Ascending aorta (tissue), 2 donors: ENCODE measurements at regions not wholly inside any gene's neighbourhood (a gene's known extent, or its start where the extent isn't known, plus 50 kb on each side); places are given as distances from the start of the nearest gene placed in this dataset.

Source experiments
- DNase-seq, 2 donors: peaks; one replicate each; pipeline ENCODE4 v3.0.0-alpha.2; 2019; ENCODE audit warnings: low spot score in 2 of 2
- H3K27ac ChIP-seq, 2 donors: fragments of 200-600 bp; sonication (generic); one replicate each; pipeline ENCODE4 v1.5.1; 2016 to 2017; ENCODE audit warnings: mild to moderate bottlenecking in 1 of 2
- H3K27me3 ChIP-seq: fragments of 200-600 bp; sonication (generic); one replicate; pipeline ENCODE4 v1.5.1; 2017
- H3K36me3 ChIP-seq, 2 donors: fragments of 200-600 bp; sonication (generic); one replicate each; pipeline ENCODE4 v1.5.1; 2016
- H3K4me1 ChIP-seq, 2 donors: fragments of 200-600 bp; sonication (generic); one replicate each; pipeline ENCODE4 v1.5.1; 2016 to 2017; ENCODE audit warnings: mild to moderate bottlenecking in 1 of 2
- H3K4me3 ChIP-seq, 2 donors: fragments of 200-600 bp; sonication (generic); one replicate each; pipeline ENCODE4 v1.5.1; 2016 to 2017; ENCODE audit warnings: mild to moderate bottlenecking in 1 of 2
- H3K9me3 ChIP-seq, 2 donors: fragments of 200-600 bp; sonication (generic); one replicate each; pipeline ENCODE4 v1.5.1; 2016
- intact Hi-C: fragments of 100-400 bp; cut with DNase I; formaldehyde crosslinking; loops from one replicate; pipeline ENCODE4 v1.15.1; 2023
- TF ChIP-seq, protein P1 (sequence below), 3 experiments: fragments of 200-600 bp in 2 of 3; fragments of 450-650 bp in 1 of 3; sonication (generic) in 2 of 3; IDR thresholded peaks; one replicate each; pipeline ENCODE4 v1.5.1; 2016 to 2019; ENCODE audit warnings: antibody characterized with exemption in 3 of 3, mild to moderate bottlenecking in 1 of 3, moderate library complexity in 1 of 3

DNA sequence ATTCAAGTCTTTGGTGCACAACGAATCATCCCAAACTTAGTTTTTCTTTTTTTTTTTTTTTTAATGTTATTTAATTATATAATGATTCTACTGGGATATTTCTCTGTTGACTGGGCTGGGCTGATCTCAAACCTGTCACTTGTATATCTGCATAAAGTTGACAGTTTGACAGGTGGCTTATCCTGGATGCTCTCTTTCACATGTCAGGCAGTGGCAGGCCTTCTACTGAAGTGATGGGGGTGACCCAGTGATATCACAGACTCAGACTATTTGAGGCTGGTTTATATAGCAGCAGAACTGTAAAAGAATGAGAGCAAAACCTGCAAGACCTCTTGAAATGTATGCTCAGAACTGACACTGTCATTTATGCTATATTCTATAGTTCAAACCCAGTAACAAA lies 1813.5 kb upstream of the CDH6 start:
- no peaks in the 10 kb centered on the region for H3K9me3 ChIP-seq
- no peaks in the 10 kb centered on the region for H3K36me3 ChIP-seq
- H3K27me3 ChIP-seq = no peaks in the 10 kb centered on the region
- intact Hi-C loops = no loop called here
- no peaks in the 10 kb centered on the region for H3K4me1 ChIP-seq
- DNase-seq = no peak
- no peak overlapping the region for H3K4me3 ChIP-seq
- TF ChIP-seq, protein P1, sequence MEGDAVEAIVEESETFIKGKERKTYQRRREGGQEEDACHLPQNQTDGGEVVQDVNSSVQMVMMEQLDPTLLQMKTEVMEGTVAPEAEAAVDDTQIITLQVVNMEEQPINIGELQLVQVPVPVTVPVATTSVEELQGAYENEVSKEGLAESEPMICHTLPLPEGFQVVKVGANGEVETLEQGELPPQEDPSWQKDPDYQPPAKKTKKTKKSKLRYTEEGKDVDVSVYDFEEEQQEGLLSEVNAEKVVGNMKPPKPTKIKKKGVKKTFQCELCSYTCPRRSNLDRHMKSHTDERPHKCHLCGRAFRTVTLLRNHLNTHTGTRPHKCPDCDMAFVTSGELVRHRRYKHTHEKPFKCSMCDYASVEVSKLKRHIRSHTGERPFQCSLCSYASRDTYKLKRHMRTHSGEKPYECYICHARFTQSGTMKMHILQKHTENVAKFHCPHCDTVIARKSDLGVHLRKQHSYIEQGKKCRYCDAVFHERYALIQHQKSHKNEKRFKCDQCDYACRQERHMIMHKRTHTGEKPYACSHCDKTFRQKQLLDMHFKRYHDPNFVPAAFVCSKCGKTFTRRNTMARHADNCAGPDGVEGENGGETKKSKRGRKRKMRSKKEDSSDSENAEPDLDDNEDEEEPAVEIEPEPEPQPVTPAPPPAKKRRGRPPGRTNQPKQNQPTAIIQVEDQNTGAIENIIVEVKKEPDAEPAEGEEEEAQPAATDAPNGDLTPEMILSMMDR (IDR thresholded peaks at IDR 0.05) = no peak
- H3K27ac ChIP-seq = no peak overlapping the region

DNA sequence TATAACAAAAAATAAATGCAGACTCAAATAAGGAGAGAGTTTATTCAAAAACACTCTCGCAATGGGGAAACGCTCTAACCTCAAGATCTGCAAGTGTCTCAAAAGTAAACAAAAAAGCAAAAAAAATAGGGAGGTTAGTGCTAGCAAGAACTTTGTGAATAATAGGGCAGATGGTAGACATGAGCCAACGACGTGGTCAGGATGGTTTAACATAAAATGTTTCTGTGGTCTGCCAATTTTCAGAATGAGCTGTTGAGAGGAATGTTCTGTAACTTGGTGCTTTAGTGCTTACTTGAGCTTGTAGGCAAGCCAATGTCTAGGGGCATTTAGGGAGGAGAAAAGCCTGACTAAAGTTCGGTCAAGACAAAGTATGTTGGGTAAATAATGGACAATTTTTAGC lies 1813.9 kb upstream of the CDH6 start:
- Histone ChIP-seq H3K4me1 (no peaks in the 10 kb centered on the region), H3K4me3 (no peak overlapping the region), H3K9me3 (no peaks in the 10 kb centered on the region), H3K36me3 (no peaks in the 10 kb centered on the region), H3K27ac (no peak overlapping the region), H3K27me3 (no peaks in the 10 kb centered on the region)
- DNase-seq = no peak
- TF ChIP-seq, protein P1 (IDR thresholded peaks at IDR 0.05) = no peak
- intact Hi-C loops = no loop called here

DNA sequence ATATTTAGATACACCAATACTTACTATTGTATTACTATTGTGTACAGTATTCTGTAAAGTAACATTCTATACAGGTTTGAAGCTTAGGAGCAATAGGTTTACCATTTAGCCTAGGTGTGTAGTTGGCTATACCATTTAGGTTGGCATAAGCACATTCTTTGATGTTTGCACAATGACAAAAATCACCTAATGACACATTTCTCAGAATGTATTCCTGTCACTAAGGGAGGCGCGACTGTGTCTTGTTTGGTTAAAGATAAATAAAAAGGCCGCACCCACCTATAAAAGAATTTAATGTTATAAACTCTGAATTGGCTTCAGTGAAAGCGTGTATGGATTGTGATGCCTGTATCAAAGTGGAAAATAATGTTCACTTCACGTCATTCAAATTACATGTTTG lies 1815.4 kb upstream of the CDH6 start:
- Histone ChIP-seq H3K9me3 (no peaks in the 10 kb centered on the region), H3K27me3 (no peaks in the 10 kb centered on the region), H3K36me3 (no peaks in the 10 kb centered on the region), H3K27ac (no peak overlapping the region), H3K4me1 (no peaks in the 10 kb centered on the region), H3K4me3 (no peak overlapping the region)
- DNase-seq = no peak
- intact Hi-C loops = no loop called here
- TF ChIP-seq, protein P1 (IDR thresholded peaks at IDR 0.05) = no peak

DNA sequence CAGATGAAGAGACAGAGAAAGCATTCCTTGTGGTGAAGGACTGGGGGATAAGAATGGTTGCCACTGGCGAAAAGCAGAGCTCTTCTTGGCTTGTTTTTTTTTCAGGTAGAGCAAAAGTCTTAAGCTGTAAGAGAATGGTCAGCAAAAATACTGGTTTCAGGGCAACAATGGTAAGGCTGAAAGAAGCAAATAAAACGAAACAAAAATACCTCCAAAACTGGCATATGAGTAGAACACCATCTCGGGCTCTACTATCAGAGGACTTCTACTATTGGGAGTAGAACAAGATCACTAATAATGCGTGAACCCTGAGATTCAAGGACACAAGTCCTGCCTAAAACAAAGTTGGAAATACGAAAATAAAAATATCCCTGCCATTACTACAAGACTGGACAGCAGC lies 1823.2 kb upstream of the CDH6 start:
- Histone ChIP-seq H3K4me1 (no peaks in the 10 kb centered on the region), H3K27ac (no peak overlapping the region), H3K36me3 (no peaks in the 10 kb centered on the region), H3K27me3 (no peaks in the 10 kb centered on the region), H3K4me3 (no peak overlapping the region), H3K9me3 (no peaks in the 10 kb centered on the region)
- TF ChIP-seq, protein P1 (IDR thresholded peaks at IDR 0.05) = no peak
- DNase-seq = no peak
- intact Hi-C loops = no loop called here

DNA sequence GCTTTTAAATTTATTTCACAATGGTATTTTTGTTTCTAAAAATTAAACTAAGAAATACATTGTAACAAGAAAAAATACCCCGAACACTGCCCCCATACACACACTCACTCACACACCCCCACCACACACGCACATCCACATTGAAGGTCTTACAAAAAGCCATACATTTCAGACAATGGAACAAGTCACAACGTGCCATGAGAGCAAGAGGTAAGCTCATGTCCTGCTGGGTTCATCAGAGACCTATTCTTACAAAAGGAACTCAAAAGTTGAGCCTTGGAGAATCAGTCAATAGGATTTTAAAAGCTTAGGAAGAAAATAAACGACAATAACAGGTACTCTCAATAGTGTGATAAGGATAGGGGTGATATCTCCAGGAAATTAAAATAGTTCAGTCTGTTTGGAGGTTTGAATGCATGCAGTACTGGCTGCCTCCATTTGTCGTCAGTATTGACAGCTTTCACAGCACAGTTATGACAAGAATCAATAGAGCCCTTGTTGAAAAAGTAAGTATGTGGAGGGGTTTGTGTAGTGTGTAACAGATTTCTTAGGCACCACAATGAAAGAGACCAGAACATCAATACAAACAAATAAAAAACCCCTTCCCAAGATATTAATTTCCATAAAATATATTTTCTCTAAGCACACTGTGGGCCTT lies 1826.2 kb upstream of the CDH6 start:
- intact Hi-C loops = no loop called here
- Histone ChIP-seq H3K36me3 (no peaks in the 10 kb centered on the region), H3K4me1 (no peaks in the 10 kb centered on the region), H3K9me3 (no peaks in the 10 kb centered on the region), H3K27ac (no peak overlapping the region), H3K27me3 (no peaks in the 10 kb centered on the region), H3K4me3 (no peak overlapping the region)
- TF ChIP-seq, protein P1 (IDR thresholded peaks at IDR 0.05) = no peak
- DNase-seq = no peak

DNA sequence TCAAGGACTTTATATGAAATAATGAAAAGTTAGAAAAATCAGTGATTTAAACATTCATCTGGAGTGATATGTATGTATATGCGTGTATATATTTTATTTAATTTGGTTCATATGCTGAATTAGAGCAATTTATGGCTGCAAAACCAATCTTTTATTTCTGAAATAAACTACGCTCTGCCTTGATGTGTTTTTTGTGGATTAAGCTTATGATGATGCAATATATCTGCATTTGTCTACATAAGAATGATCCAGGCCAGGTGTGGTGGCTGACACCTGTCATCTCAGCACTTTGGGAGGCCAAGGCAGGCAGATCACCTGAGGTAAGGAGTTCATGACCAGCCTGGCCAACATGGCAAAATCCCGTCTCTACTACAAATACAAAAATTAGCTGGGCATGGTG lies 1842.3 kb upstream of the CDH6 start:
- H3K36me3 ChIP-seq = no peaks in the 10 kb centered on the region
- H3K27ac ChIP-seq = no peak overlapping the region
- intact Hi-C loops = no loop called here
- H3K27me3 ChIP-seq = no peaks in the 10 kb centered on the region
- no peak for DNase-seq
- TF ChIP-seq, protein P1 (IDR thresholded peaks at IDR 0.05) = no peak
- H3K9me3 ChIP-seq = no peaks in the 10 kb centered on the region
- no peak overlapping the region for H3K4me3 ChIP-seq
- H3K4me1 ChIP-seq = no peaks in the 10 kb centered on the region
